K562 (cell line): ENCODE measurements at regions not wholly inside any gene's neighbourhood (a gene's known extent, or its start where the extent isn't known, plus 50 kb on each side); places are given as distances from the start of the nearest gene placed in this dataset.

Experiments
- ATAC-seq: fragments of 200-7000 bp; cut with Tn5 transposase; 3 replicates; pipeline ENCODE4 v1.9.1; 2020; ENCODE audit warnings: moderate library complexity
- BruUV-seq: library from RNA; stranded (reverse); fragments of 400-500 nt; replicated peaks from 2 replicates; lab custom pipeline; 2021; lab: Mats Ljungman, UMichigan
- CTCF ChIA-PET: fragments of 300-600 bp; formaldehyde crosslinking; extraction: SDS; loops from one replicate; lab custom pipeline; 2021; ENCODE audit warnings: low intra/inter-chr PET ratio; lab: Yijun Ruan, JAX
- POLR2A ChIA-PET: fragments of 300-600, 350-650 bp; sonication (Branson Sonifier 250); formaldehyde crosslinking; extraction: SDS; loops from one replicate; lab custom pipeline; 2021; ENCODE audit warnings: antibody characterized with exemption, inconsistent platforms; lab: Yijun Ruan, JAX
- DNase-seq, 4 experiments: peaks; one replicate each; pipeline versions ENCODE4 v3.0.0 to v3.0.0-alpha.2; 2011 to 2018; ENCODE audit warnings: low spot score in 3 of 4, mixed read lengths in 3 of 4; ENCODE audit errors: extremely low read depth in 1 of 4
- FAIRE-seq: peaks from 2 replicates; lab custom pipeline; 2011; peaks lifted over from hg19 to GRCh38; lab: Jason Lieb, UNC
- H2AFZ ChIP-seq: 2 replicates; pipeline ENCODE4 v1.6.0; 2011; ENCODE audit warnings: low read depth, low read length, control low read depth, inconsistent platforms
- H3K27ac ChIP-seq: fragments of 200-600 bp; 3 replicates; pipeline ENCODE4 v1.8.0; 2011; ENCODE audit warnings: low read depth, mild to moderate bottlenecking, control low read depth, inconsistent platforms, low read length, moderate library complexity, mixed read lengths; ENCODE audit errors: extremely low read depth
- H3K27me3 ChIP-seq, 2 experiments: fragments of 300-600 bp in 1 of 2; 2 replicates in 1 of 2; 3 replicates in 1 of 2; pipeline versions ENCODE4 v1.6.0 to v1.8.0; 2011; ENCODE audit warnings: inconsistent platforms in 2 of 2, low read length in 2 of 2, mild to moderate bottlenecking in 1 of 2, mixed read lengths in 1 of 2, moderate library complexity in 1 of 2; ENCODE audit not compliant: control insufficient read depth in 2 of 2, insufficient read depth in 2 of 2
- H3K36me3 ChIP-seq: fragments of 300-600 bp; 3 replicates; pipeline ENCODE4 v1.8.0; 2011; ENCODE audit warnings: mild to moderate bottlenecking, low read length, inconsistent platforms; ENCODE audit not compliant: control insufficient read depth, insufficient read depth
- H3K4me1 ChIP-seq, 2 experiments: fragments of 200-600 bp in 1 of 2; replicated peaks in 1 of 2; 2 replicates in 1 of 2; 3 replicates in 1 of 2; pipeline versions ENCODE4 v1.5.1 to v1.8.0; 2011; ENCODE audit warnings: inconsistent platforms in 2 of 2, low read length in 2 of 2, mild to moderate bottlenecking in 1 of 2, mixed read lengths in 1 of 2, moderate library complexity in 1 of 2; ENCODE audit not compliant: control insufficient read depth in 2 of 2, insufficient read depth in 2 of 2
- H3K4me2 ChIP-seq: 2 replicates; pipeline ENCODE4 v1.6.1; 2011; ENCODE audit warnings: low read length, control low read depth, inconsistent platforms, mixed read lengths; ENCODE audit not compliant: insufficient read depth
- H3K4me3 ChIP-seq: fragments of 200-600 bp; sonication (generic), shearing (Covaris generic); 2 replicates; pipeline ENCODE4 v1.5.1; 2016; ENCODE audit warnings: control low read depth, inconsistent platforms
- H3K79me2 ChIP-seq: fragments of 200-600 bp; 3 replicates; pipeline ENCODE4 v1.8.0; 2011; ENCODE audit warnings: low read length, inconsistent platforms; ENCODE audit not compliant: control insufficient read depth, insufficient read depth
- H3K9ac ChIP-seq, 2 experiments: 2 replicates each; pipeline versions ENCODE4 v1.6.0 to v1.6.1; 2011; ENCODE audit warnings: low read depth in 2 of 2, low read length in 2 of 2, control low read depth in 1 of 2, inconsistent platforms in 1 of 2, mild to moderate bottlenecking in 1 of 2, mixed read lengths in 1 of 2; ENCODE audit not compliant: insufficient read depth in 1 of 2
- H3K9me1 ChIP-seq: one replicate; pipeline ENCODE4 v1.6.0; 2011; ENCODE audit warnings: inconsistent platforms, mild to moderate bottlenecking, low read length, moderate library complexity; ENCODE audit not compliant: control insufficient read depth, insufficient read depth
- H3K9me3 ChIP-seq: replicated peaks from 2 replicates; pipeline ENCODE4 v1.5.1; 2011; ENCODE audit warnings: low read depth, low read length, inconsistent platforms; ENCODE audit not compliant: control insufficient read depth, insufficient read depth
- H4K20me1 ChIP-seq: replicated peaks from 2 replicates; pipeline ENCODE4 v1.6.1; 2011; ENCODE audit warnings: low read length, inconsistent platforms, mixed read lengths; ENCODE audit not compliant: control insufficient read depth, insufficient read depth
- E4F1 ChIP-seq: fragments of 250-450 bp; sonication (Bioruptor Pico); IDR thresholded peaks from 2 replicates; pipeline ENCODE4 v1.5.0; 2021; ENCODE audit warnings: mild to moderate bottlenecking, borderline replicate concordance
- FOS ChIP-seq: IDR thresholded peaks from 3 replicates; pipeline ENCODE4 v1.6.1; 2011; ENCODE audit not compliant: insufficient read length; ENCODE audit errors: extremely low read depth
- MAFK ChIP-seq: IDR thresholded peaks from 2 replicates; pipeline ENCODE4 v1.6.1; 2011; ENCODE audit warnings: low read length, improper control_type of control experiment
- MYNN ChIP-seq, 2 experiments: sonication (generic); formaldehyde crosslinking in 1 of 2; IDR thresholded peaks; 2 replicates each; pipeline versions ENCODE4 v1.5.0 to v1.6.1; 2016 to 2020; ENCODE audit warnings: antibody characterized with exemption in 1 of 2, missing genetic modification reagents in 1 of 2
- NUFIP1 ChIP-seq: fragments of 450-650 bp; IDR thresholded peaks from 2 replicates; pipeline ENCODE4 v1.6.1; 2018; ENCODE audit not compliant: partially characterized antibody
- PCBP2 ChIP-seq: fragments of 200-400 bp; formaldehyde crosslinking; IDR thresholded peaks from 2 replicates; pipeline ENCODE4 v1.6.1; 2018; ENCODE audit warnings: low read length, low read depth, mild to moderate bottlenecking, moderate library complexity; ENCODE audit not compliant: poor library complexity, severe bottlenecking
- RBFOX2 ChIP-seq: fragments of 200-400 bp; formaldehyde crosslinking; IDR thresholded peaks from 2 replicates; pipeline ENCODE4 v1.6.1; 2017; ENCODE audit warnings: low read depth, mild to moderate bottlenecking, low read length, moderate library complexity
- RCOR1 ChIP-seq, 2 experiments: IDR thresholded peaks; 2 replicates each; pipeline ENCODE4 v1.6.1; 2012; ENCODE audit warnings: low read depth in 2 of 2, low read length in 2 of 2, borderline replicate concordance in 1 of 2, improper control_type of control experiment in 1 of 2
- SRF ChIP-seq, 2 experiments: fragments of 250-450, 450-650 bp in 1 of 2; sonication (Bioruptor Pico) in 1 of 2; sonication (generic) in 1 of 2; formaldehyde crosslinking; IDR thresholded peaks; 2 replicates each; pipeline versions ENCODE4 v1.5.0 to v1.5.1; 2020 to 2022; ENCODE audit warnings: mild to moderate bottlenecking in 1 of 2, missing genetic modification reagents in 1 of 2
- THRAP3 ChIP-seq: fragments of 450-650 bp; IDR thresholded peaks from 2 replicates; pipeline ENCODE4 v1.6.1; 2016; ENCODE audit warnings: mild to moderate bottlenecking, inconsistent platforms, borderline replicate concordance
- TSHZ1 ChIP-seq: fragments of 250-450 bp; sonication (Bioruptor Pico); IDR thresholded peaks from 2 replicates; pipeline ENCODE4 v1.4.0; 2020; ENCODE audit warnings: mild to moderate bottlenecking, moderate library complexity
- ZBTB26 ChIP-seq: fragments of 450-650 bp; formaldehyde crosslinking; IDR thresholded peaks from 2 replicates; pipeline ENCODE4 v1.4.0; 2022; ENCODE audit warnings: missing genetic modification characterization
- ZBTB43 ChIP-seq: sonication (generic); formaldehyde crosslinking; IDR thresholded peaks from 2 replicates; pipeline ENCODE4 v1.8.0; 2023; ENCODE audit warnings: mild to moderate bottlenecking, missing genetic modification reagents
- ZEB2 ChIP-seq: fragments of 450-650 bp; IDR thresholded peaks from 2 replicates; pipeline ENCODE4 v1.6.1; 2016
- whole genome bisulfite sequencing: fragments of 100-300 bp; shearing (Covaris generic); methylation state at CpG from one replicate; pipeline ENCODE4 v1.1.6; 2016; ENCODE audit warnings: low coverage, mixed read lengths; ENCODE audit not compliant: insufficient coverage; ENCODE audit errors: missing lambda C conversion rate; 5-methylcytosine and 5-hydroxymethylcytosine counted together
- in situ Hi-C: fragments of 300-500 bp; cut with MboI; formaldehyde crosslinking; loops from 4 replicates; pipeline ENCODE4 v1.15.0; 2018; ENCODE audit warnings: inconsistent platforms, mixed read lengths
- intact Hi-C: fragments of 100-400 bp; cut with micrococcal nuclease; formaldehyde crosslinking; loops from 2 replicates; pipeline ENCODE4 v1.14.2; 2022

- Histone ChIP-seq H3K9me3 (no peaks in the 10 kb centered on the region), H2AFZ (no peak overlapping the region), H3K9ac (no peak overlapping the region), H3K9me1 (no peaks in the 10 kb centered on the region), H3K79me2 (no peaks in the 10 kb centered on the region), H3K4me3 (no peak overlapping the region), H3K4me2 (no peak overlapping the region), H3K4me1 (no peaks in the 10 kb centered on the region), H3K36me3 (no peaks in the 10 kb centered on the region), H4K20me1 (no peaks in the 10 kb centered on the region), H3K27me3 (peaks cover 6 to 9% of the 10 kb centered on the region in 2 experiments; a peak in 3 of 5 replicates), H3K27ac (no peak overlapping the region)
- no peak for ATAC-seq
- no peak for DNase-seq
- 0% methylated on average over 2 of the region's 2 CpGs for WGBS
- no peak for FAIRE-seq
- BruUV-seq, result no TSS peak
- CTCF ChIA-PET, result no interaction called here
- in situ Hi-C loops (no loop called here), intact Hi-C loops (no loop called here)
- POLR2A ChIA-PET, result interaction anchor here (0.7 kb wide), 1 partner anchor 12 kb away, joined by 3 read pairs; no protein-coding TSS in a partner anchor
- no peak for TF ChIP-seq ZEB2
- no peak for TF ChIP-seq THRAP3
- no peak for TF ChIP-seq E4F1 (CRISPR knock-in tag)
- no peak for TF ChIP-seq MAFK
- TF ChIP-seq RBFOX2, result no peak
- no peak for TF ChIP-seq TSHZ1 (CRISPR knock-in tag)
- no peak for TF ChIP-seq ZBTB43 (CRISPR knock-in tag)
- no peak for TF ChIP-seq SRF (CRISPR knock-in tag; IDR thresholded peaks at IDR 0.05)
- TF ChIP-seq NUFIP1, result no peak
- no peak for TF ChIP-seq MYNN (IDR thresholded peaks at IDR 0.05)
- no peak for TF ChIP-seq MYNN (CRISPR knock-in tag; IDR thresholded peaks at IDR 0.05)
- no peak for TF ChIP-seq ZBTB26
- TF ChIP-seq RCOR1 (IDR thresholded peaks at IDR 0.05; ENCODE audit: borderline replicate concordance in 1 of 2, low read depth in 2 of 2, low read length in 2 of 2), result no peak
- TF ChIP-seq PCBP2, result no peak
- no peak for TF ChIP-seq FOS
Measured at GRCh38 chr7:24483804-24484203, 89.4 kb upstream of the PALS2 start.
